ENCODE measurements at regions not wholly inside any gene's neighbourhood (a gene's known extent, or its start where the extent isn't known, plus 50 kb on each side); places are given as distances from the start of the nearest gene placed in this dataset.

DNA sequence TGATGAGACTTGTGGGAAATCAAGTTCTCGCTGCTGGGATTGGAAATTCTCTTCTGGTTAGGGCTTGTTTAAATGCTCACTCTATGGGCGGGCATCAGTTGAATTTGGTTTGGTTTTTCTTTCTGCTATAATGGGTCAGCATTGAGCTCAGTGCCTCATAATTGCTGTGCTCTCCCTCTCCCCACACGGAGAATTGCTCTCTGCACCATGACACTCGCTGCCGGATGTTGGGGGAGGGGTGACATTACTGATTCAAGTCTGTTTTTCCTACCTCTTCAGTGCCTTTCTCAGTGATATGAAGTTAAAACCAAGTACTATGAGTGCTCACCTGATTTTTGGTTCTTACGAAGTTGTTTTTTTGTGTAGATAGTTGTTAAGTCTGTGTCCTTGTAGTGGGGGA is 599.6 kb downstream of the EPM2A start:
- TF ChIP-seq CTCF (IDR thresholded peaks at IDR 0.05), result no peak
- TF ChIP-seq POLR2A (IDR thresholded peaks at IDR 0.05), result no peak

Data from upper lobe of left lung (tissue), 4 donors.